ENCODE measurements at regions not wholly inside any gene's neighbourhood (a gene's known extent, or its start where the extent isn't known, plus 50 kb on each side); places are given as distances from the start of the nearest gene placed in this dataset.
"Not testable (repeated sequence)": the region's sequence is repeated elsewhere in the genome, so short reads cannot be mapped to it uniquely, and the experiment has no call there.

GRCh38 chr4:189533603-189534002 lies 407.1 kb upstream of the FRG1 start:
- Histone ChIP-seq H3K9ac (ENCODE audit: low read length) (no peak overlapping the region), H3K9me3 (ENCODE audit: low read length) (peaks cover 4% of the 10 kb centered on the region), H3K27me3 (ENCODE audit: control insufficient read depth in 1 of 2, insufficient read depth in 2 of 2, low read length in 2 of 2) (no peaks in the 10 kb centered on the region)

DNA sequence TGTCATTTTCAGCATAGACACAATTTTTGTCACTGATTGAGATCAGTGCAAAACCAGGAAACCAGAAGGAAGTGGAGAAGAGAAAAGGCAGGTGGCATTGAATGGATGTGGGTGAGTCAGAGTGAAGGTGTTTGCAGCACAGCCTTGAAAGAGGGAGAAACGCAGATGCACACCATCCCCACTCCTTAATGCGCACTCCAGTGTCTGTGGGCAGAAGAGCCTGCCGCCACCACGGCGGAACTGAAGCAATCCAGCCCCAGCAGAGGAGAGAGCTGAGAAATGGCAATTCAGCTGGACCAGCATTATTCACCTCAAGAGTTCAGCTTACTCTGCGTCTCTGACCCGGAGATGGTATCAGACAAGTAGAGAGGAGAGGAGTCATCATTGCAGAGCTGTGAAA lies 393.1 kb upstream of the FRG1 start:
- H3K9me3 ChIP-seq (ENCODE audit: low read length), result no peaks in the 10 kb centered on the region
- no peak overlapping the region for H3K4me3 ChIP-seq (ENCODE audit: low read depth in 1 of 2, low read length in 2 of 2)
- H3K27me3 ChIP-seq (ENCODE audit: control insufficient read depth in 1 of 2, insufficient read depth in 2 of 2, low read length in 2 of 2), result no peaks in the 10 kb centered on the region
- no peak overlapping the region for H3K9ac ChIP-seq (ENCODE audit: low read length)
- no peaks in the 10 kb centered on the region for H3K36me3 ChIP-seq (ENCODE audit: insufficient read depth, low read length)
- no peak overlapping the region for H3K27ac ChIP-seq (ENCODE audit: low read depth, low read length)
- H3K4me1 ChIP-seq (ENCODE audit: insufficient read depth, low read length), result no peaks in the 10 kb centered on the region

More at GRCh38 chr4:189533603-189534002, 407.1 kb upstream of the FRG1 start:
- no peak overlapping the region for H3K4me3 ChIP-seq (ENCODE audit: low read depth in 1 of 2, low read length in 2 of 2)
- no peaks in the 10 kb centered on the region for H3K36me3 ChIP-seq (ENCODE audit: insufficient read depth, low read length)
- no peak overlapping the region for H3K27ac ChIP-seq (ENCODE audit: low read depth, low read length)
- H3K4me1 ChIP-seq (ENCODE audit: insufficient read depth, low read length), result no peaks in the 10 kb centered on the region

GRCh38 chr4:189548484-189549125 lies 392.1 kb upstream of the FRG1 start:
- no peaks in the 10 kb centered on the region for H3K27me3 ChIP-seq (ENCODE audit: control insufficient read depth in 1 of 2, insufficient read depth in 2 of 2, low read length in 2 of 2)
- H3K27ac ChIP-seq (ENCODE audit: low read depth, low read length), result no peak overlapping the region
- no peaks in the 10 kb centered on the region for H3K9me3 ChIP-seq (ENCODE audit: low read length)
- H3K4me1 ChIP-seq (ENCODE audit: insufficient read depth, low read length), result no peaks in the 10 kb centered on the region
- H3K36me3 ChIP-seq (ENCODE audit: insufficient read depth, low read length), result no peaks in the 10 kb centered on the region
- no peak overlapping the region for H3K9ac ChIP-seq (ENCODE audit: low read length)
- no peak overlapping the region for H3K4me3 ChIP-seq (ENCODE audit: low read depth in 1 of 2, low read length in 2 of 2)

DNA sequence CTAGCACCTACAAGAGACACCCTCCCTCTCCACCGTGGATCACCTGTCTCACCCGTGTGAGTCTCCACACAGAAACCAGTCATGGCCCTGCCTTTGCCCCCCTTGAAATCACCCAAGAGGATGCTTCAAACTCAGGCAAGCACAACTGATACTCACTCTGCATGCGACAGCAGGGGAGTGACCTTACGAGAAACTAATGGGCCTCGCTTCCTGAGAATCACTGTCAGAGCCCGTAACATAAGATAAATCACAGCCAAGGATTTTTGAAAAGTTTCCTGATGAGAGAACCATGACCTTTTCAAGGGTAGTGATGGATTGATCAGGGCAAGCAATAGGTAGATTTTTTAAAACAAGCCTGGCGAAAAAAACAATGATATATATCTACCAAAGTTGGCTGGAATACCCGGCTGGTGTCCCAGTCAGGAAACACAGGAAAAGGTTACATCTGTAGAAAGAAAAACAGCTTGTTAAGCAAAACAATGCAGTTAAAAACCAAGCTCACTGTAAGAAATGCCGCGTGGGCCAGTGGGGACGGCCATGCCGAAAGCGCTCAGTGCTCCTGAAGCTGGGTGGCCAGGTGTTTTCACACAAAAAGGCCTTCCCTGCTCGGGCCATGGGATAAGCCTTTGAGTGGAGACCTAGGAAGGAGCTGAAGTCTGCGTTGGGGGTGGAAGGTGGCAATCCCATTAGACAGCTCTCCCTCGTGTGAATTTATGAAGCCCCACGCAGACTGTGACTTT lies 388.6 kb upstream of the FRG1 start:
- H3K9ac ChIP-seq (ENCODE audit: low read length); H3K4me3 ChIP-seq (ENCODE audit: low read depth in 1 of 2, low read length in 2 of 2); H3K4me1 ChIP-seq (ENCODE audit: insufficient read depth, low read length); H3K27ac ChIP-seq (ENCODE audit: low read depth, low read length); H3K36me3 ChIP-seq (ENCODE audit: insufficient read depth, low read length); H3K27me3 ChIP-seq (ENCODE audit: control insufficient read depth in 1 of 2, insufficient read depth in 2 of 2, low read length in 2 of 2); H3K9me3 ChIP-seq (ENCODE audit: low read length): not testable (repeated sequence)

DNA sequence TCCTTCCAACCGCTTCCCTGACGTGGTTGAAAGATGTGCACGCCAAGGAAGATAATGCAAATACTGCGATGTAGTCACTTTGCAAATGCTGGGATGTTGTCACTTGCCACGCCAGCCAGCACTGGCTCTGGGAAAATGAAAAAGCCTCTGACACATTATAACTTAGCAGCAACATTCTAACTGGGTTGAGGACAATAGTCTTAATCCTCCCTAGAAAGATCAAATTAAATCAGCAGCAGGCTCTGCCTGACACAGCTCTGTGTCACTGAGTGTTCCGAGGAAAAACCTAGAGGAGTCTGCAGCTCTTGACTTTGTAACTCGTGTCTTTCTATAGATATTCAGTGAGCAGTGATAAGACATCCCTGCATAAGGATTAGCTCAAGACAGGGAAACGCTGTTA lies 380.1 kb upstream of the FRG1 start:
- H3K36me3 ChIP-seq (ENCODE audit: insufficient read depth, low read length), result not testable (repeated sequence)

GRCh38 chr4:189563751-189564150 lies 376.9 kb upstream of the FRG1 start:
- H3K9ac ChIP-seq (ENCODE audit: low read length); H3K36me3 ChIP-seq (ENCODE audit: insufficient read depth, low read length): not testable (repeated sequence)

More for the DNA sequence above, 380.1 kb upstream of the FRG1 start:
- not testable (repeated sequence) for H3K9ac ChIP-seq (ENCODE audit: low read length); H3K4me1 ChIP-seq (ENCODE audit: insufficient read depth, low read length); H3K4me3 ChIP-seq (ENCODE audit: low read depth in 1 of 2, low read length in 2 of 2); H3K9me3 ChIP-seq (ENCODE audit: low read length); H3K27ac ChIP-seq (ENCODE audit: low read depth, low read length); H3K27me3 ChIP-seq (ENCODE audit: control insufficient read depth in 1 of 2, insufficient read depth in 2 of 2, low read length in 2 of 2)

GRCh38 chr4:189566271-189566670 lies 374.4 kb upstream of the FRG1 start:
- H3K27ac ChIP-seq (ENCODE audit: low read depth, low read length); H3K4me3 ChIP-seq (ENCODE audit: low read depth in 1 of 2, low read length in 2 of 2); H3K9ac ChIP-seq (ENCODE audit: low read length); H3K27me3 ChIP-seq (ENCODE audit: control insufficient read depth in 1 of 2, insufficient read depth in 2 of 2, low read length in 2 of 2); H3K36me3 ChIP-seq (ENCODE audit: insufficient read depth, low read length); H3K4me1 ChIP-seq (ENCODE audit: insufficient read depth, low read length); H3K9me3 ChIP-seq (ENCODE audit: low read length): not testable (repeated sequence)

More at GRCh38 chr4:189563751-189564150, 376.9 kb upstream of the FRG1 start:
- H3K4me3 ChIP-seq (ENCODE audit: low read depth in 1 of 2, low read length in 2 of 2); H3K9me3 ChIP-seq (ENCODE audit: low read length); H3K27ac ChIP-seq (ENCODE audit: low read depth, low read length); H3K4me1 ChIP-seq (ENCODE audit: insufficient read depth, low read length); H3K27me3 ChIP-seq (ENCODE audit: control insufficient read depth in 1 of 2, insufficient read depth in 2 of 2, low read length in 2 of 2): not testable (repeated sequence)

GRCh38 chr4:189566900-189567299 lies 373.8 kb upstream of the FRG1 start:
- H3K4me3 ChIP-seq (ENCODE audit: low read depth in 1 of 2, low read length in 2 of 2); H3K9me3 ChIP-seq (ENCODE audit: low read length); H3K27me3 ChIP-seq (ENCODE audit: control insufficient read depth in 1 of 2, insufficient read depth in 2 of 2, low read length in 2 of 2); H3K36me3 ChIP-seq (ENCODE audit: insufficient read depth, low read length); H3K27ac ChIP-seq (ENCODE audit: low read depth, low read length); H3K9ac ChIP-seq (ENCODE audit: low read length); H3K4me1 ChIP-seq (ENCODE audit: insufficient read depth, low read length): not testable (repeated sequence)

GRCh38 chr4:189579645-189580044 lies 361.0 kb upstream of the FRG1 start:
- not testable (repeated sequence) for H3K27me3 ChIP-seq (ENCODE audit: control insufficient read depth in 1 of 2, insufficient read depth in 2 of 2, low read length in 2 of 2); H3K9me3 ChIP-seq (ENCODE audit: low read length); H3K4me1 ChIP-seq (ENCODE audit: insufficient read depth, low read length); H3K36me3 ChIP-seq (ENCODE audit: insufficient read depth, low read length); H3K9ac ChIP-seq (ENCODE audit: low read length); H3K27ac ChIP-seq (ENCODE audit: low read depth, low read length); H3K4me3 ChIP-seq (ENCODE audit: low read depth in 1 of 2, low read length in 2 of 2)

DNA sequence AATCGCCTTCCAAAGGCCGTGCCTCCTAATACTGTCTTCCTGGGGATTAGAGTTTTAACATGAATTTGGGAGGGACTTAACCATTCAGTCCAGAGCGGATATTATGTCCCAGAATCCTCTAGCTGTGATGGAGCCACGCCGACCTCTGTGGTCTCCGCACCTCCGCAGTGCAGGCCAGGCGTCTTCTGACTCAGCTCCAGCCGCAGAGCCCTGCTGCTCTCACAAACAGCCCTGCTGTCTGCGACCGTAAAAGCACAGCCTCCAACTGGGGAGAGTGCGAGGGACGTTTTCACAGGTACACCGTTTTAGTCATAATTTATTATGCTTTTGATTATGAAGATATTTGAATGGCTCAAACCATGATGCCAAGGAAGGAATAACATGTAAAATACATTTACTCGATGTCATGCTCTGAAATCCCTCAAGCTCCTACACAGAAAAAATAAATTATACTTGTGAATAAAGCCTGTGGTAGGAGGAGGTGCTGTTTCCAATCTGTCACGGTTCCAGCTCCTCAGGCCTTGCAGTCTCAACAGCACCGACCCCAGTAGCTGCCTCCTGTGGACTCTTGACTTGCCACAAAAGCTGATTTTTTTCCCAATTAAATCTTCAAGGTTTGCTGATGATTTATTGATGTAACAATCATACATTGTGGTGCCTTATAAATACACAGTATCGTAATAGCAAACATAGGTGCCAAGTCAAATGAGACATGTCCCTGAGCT lies 353.6 kb upstream of the FRG1 start:
- not testable (repeated sequence) for H3K9me3 ChIP-seq (ENCODE audit: low read length); H3K27me3 ChIP-seq (ENCODE audit: control insufficient read depth in 1 of 2, insufficient read depth in 2 of 2, low read length in 2 of 2); H3K9ac ChIP-seq (ENCODE audit: low read length); H3K4me1 ChIP-seq (ENCODE audit: insufficient read depth, low read length); H3K27ac ChIP-seq (ENCODE audit: low read depth, low read length); H3K36me3 ChIP-seq (ENCODE audit: insufficient read depth, low read length); H3K4me3 ChIP-seq (ENCODE audit: low read depth in 1 of 2, low read length in 2 of 2)

DNA sequence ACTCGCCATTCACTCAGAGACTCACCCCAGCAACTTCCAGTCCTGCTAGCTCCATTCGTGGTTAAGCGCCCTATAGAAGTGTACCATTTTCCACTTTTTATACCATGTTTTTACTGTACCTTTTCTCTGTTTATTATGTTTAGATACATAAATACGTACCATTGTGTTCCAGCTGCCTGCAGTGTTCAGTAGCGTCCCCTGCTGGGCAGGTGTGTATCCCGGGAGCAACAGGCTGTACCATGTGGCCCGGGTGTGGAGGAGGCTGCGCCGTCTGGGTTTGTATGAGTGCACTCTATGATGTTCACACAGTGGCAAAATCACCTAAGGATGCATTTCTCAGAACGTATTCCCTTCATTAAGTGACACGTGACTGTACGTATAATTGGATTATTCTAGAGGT lies 351.5 kb upstream of the FRG1 start:
- H3K27ac ChIP-seq (ENCODE audit: low read depth, low read length); H3K4me1 ChIP-seq (ENCODE audit: insufficient read depth, low read length); H3K36me3 ChIP-seq (ENCODE audit: insufficient read depth, low read length); H3K9ac ChIP-seq (ENCODE audit: low read length); H3K9me3 ChIP-seq (ENCODE audit: low read length); H3K4me3 ChIP-seq (ENCODE audit: low read depth in 1 of 2, low read length in 2 of 2); H3K27me3 ChIP-seq (ENCODE audit: control insufficient read depth in 1 of 2, insufficient read depth in 2 of 2, low read length in 2 of 2): not testable (repeated sequence)

Measured in muscle layer of colon (tissue), 2 donors.